ENCODE measurements at regions not wholly inside any gene's neighbourhood (a gene's known extent, or its start where the extent isn't known, plus 50 kb on each side); places are given as distances from the start of the nearest gene placed in this dataset.

DNA sequence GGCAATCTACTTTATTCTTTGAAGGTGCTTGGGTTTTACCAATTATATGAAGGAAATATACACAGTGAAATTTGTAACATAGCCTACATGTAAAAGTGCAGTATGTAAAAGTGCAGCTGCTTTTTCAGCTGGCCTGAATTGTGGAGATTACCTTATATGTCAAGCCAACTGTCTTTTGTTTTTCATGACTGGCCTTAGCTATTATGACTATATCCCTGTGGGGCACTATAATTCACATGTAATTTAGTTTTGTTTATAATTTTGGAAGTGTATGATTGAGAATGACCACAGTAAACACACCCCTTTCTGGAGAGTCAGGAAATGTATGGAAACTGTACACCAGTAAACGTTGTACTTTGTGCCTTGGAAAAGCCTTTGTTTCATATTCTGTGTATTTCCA is 435.0 kb upstream of the STXBP6 start:
- TF ChIP-seq, protein P1, sequence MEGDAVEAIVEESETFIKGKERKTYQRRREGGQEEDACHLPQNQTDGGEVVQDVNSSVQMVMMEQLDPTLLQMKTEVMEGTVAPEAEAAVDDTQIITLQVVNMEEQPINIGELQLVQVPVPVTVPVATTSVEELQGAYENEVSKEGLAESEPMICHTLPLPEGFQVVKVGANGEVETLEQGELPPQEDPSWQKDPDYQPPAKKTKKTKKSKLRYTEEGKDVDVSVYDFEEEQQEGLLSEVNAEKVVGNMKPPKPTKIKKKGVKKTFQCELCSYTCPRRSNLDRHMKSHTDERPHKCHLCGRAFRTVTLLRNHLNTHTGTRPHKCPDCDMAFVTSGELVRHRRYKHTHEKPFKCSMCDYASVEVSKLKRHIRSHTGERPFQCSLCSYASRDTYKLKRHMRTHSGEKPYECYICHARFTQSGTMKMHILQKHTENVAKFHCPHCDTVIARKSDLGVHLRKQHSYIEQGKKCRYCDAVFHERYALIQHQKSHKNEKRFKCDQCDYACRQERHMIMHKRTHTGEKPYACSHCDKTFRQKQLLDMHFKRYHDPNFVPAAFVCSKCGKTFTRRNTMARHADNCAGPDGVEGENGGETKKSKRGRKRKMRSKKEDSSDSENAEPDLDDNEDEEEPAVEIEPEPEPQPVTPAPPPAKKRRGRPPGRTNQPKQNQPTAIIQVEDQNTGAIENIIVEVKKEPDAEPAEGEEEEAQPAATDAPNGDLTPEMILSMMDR (IDR thresholded peaks at IDR 0.05) = no peak
- TF ChIP-seq POLR2A (IDR thresholded peaks at IDR 0.05) = no peak

All from lower leg skin (tissue), 3 donors.